ENCODE measurements at regions not wholly inside any gene's neighbourhood (a gene's known extent, or its start where the extent isn't known, plus 50 kb on each side); places are given as distances from the start of the nearest gene placed in this dataset.

GRCh38 chr1:79646880-79647279 lies 640.4 kb upstream of the ADGRL4 start:
- TF ChIP-seq CTCF (IDR thresholded peaks at IDR 0.05) (no peak), ZFX (IDR thresholded peaks at IDR 0.05; ENCODE audit: borderline replicate concordance) (no peak)
